DOHH2 (cell line): ENCODE measurements at regions not wholly inside any gene's neighbourhood (a gene's known extent, or its start where the extent isn't known, plus 50 kb on each side); places are given as distances from the start of the nearest gene placed in this dataset.

ENCODE experiments used
- H3F3A ChIP-seq: fragments of 200-600 bp; sonication (generic), shearing (Covaris generic); 2 replicates; pipeline ENCODE4 v1.6.0; 2016; ENCODE audit warnings: antibody characterized with exemption, mild to moderate bottlenecking; ENCODE audit not compliant: control insufficient read depth, insufficient read depth
- H3K27ac ChIP-seq: fragments of 200-600 bp; sonication (generic); 2 replicates; pipeline ENCODE4 v1.5.1; 2014; ENCODE audit warnings: low read depth, mild to moderate bottlenecking, low read length, moderate library complexity
- H3K27me3 ChIP-seq: fragments of 200-600 bp; sonication (generic); 2 replicates; pipeline ENCODE4 v1.6.1; 2014; ENCODE audit warnings: mild to moderate bottlenecking, low read length, mixed read lengths; ENCODE audit not compliant: control insufficient read depth
- H3K36me3 ChIP-seq: fragments of 200-600 bp; sonication (generic); 2 replicates; pipeline ENCODE4 v1.6.1; 2014; ENCODE audit warnings: mild to moderate bottlenecking, low read length, moderate library complexity, mixed read lengths; ENCODE audit not compliant: control insufficient read depth
- H3K4me1 ChIP-seq: fragments of 200-600 bp; sonication (generic); 2 replicates; pipeline ENCODE4 v1.6.1; 2014; ENCODE audit warnings: mild to moderate bottlenecking, low read length, mixed read lengths; ENCODE audit not compliant: control insufficient read depth
- H3K4me2 ChIP-seq: fragments of 200-600 bp; sonication (generic); 2 replicates; pipeline ENCODE4 v1.6.0; 2014; ENCODE audit warnings: mild to moderate bottlenecking, low read length, moderate library complexity
- H3K4me3 ChIP-seq: fragments of 200-600 bp; sonication (generic); 2 replicates; pipeline ENCODE4 v1.5.1; 2014; ENCODE audit warnings: mild to moderate bottlenecking, low read length, mixed read lengths
- H3K79me2 ChIP-seq: fragments of 200-600 bp; sonication (generic); 2 replicates; pipeline ENCODE4 v1.6.1; 2014; ENCODE audit warnings: mild to moderate bottlenecking, low read length, mixed read lengths; ENCODE audit not compliant: control insufficient read depth
- H3K9me2 ChIP-seq: fragments of 200-600 bp; sonication (generic); replicated peaks from 2 replicates; pipeline ENCODE4 v1.6.1; 2014; ENCODE audit warnings: mild to moderate bottlenecking, low read length, mixed read lengths; ENCODE audit not compliant: control insufficient read depth
- H3K9me3 ChIP-seq: fragments of 200-600 bp; sonication (generic); 2 replicates; pipeline ENCODE4 v1.6.1; 2014; ENCODE audit warnings: antibody characterized with exemption, low read length, mixed read lengths; ENCODE audit not compliant: control insufficient read depth, insufficient read depth
- H4K20me1 ChIP-seq: fragments of 200-600 bp; sonication (generic); 2 replicates; pipeline ENCODE4 v1.6.0; 2014; ENCODE audit warnings: low read depth, mild to moderate bottlenecking, antibody characterized with exemption, low read length, moderate library complexity; ENCODE audit not compliant: control insufficient read depth, insufficient read depth
- CTCF ChIP-seq: fragments of 200-600 bp; sonication (generic); IDR thresholded peaks from one replicate; pipeline ENCODE4 v1.5.1; 2014; ENCODE audit warnings: antibody characterized with exemption, mild to moderate bottlenecking, low read depth, low read length; ENCODE audit not compliant: poor library complexity, severe bottlenecking
- EZH2phosphoT487 ChIP-seq: fragments of 200-600 bp; sonication (generic); IDR thresholded peaks from 2 replicates; pipeline ENCODE4 v1.6.1; 2017; ENCODE audit warnings: borderline replicate concordance, mild to moderate bottlenecking, antibody characterized with exemption, low read length, moderate library complexity, mixed read lengths

- no peaks in the 10 kb centered on the region for H4K20me1 ChIP-seq
- TF ChIP-seq EZH2phosphoT487: no peak
- TF ChIP-seq CTCF: no peak
- no peaks in the 10 kb centered on the region for H3F3A ChIP-seq
- no peaks in the 10 kb centered on the region for H3K36me3 ChIP-seq
- H3K9me3 ChIP-seq: no peaks in the 10 kb centered on the region
- no peaks in the 10 kb centered on the region for H3K9me2 ChIP-seq
- no peak overlapping the region for H3K27ac ChIP-seq
- no peak overlapping the region for H3K4me3 ChIP-seq
- H3K4me2 ChIP-seq: no peak overlapping the region
- no peaks in the 10 kb centered on the region for H3K27me3 ChIP-seq
- no peaks in the 10 kb centered on the region for H3K4me1 ChIP-seq
- H3K79me2 ChIP-seq: no peaks in the 10 kb centered on the region
Measured at GRCh38 chr13:21233086-21233485, 56.6 kb downstream of the MRPL57 start.

- H3K4me1 ChIP-seq: no peaks in the 10 kb centered on the region
- H3K36me3 ChIP-seq: no peaks in the 10 kb centered on the region
- H3F3A ChIP-seq: no peaks in the 10 kb centered on the region
- H3K9me3 ChIP-seq: no peaks in the 10 kb centered on the region
- H3K27ac ChIP-seq: no peak overlapping the region
- H4K20me1 ChIP-seq: no peaks in the 10 kb centered on the region
- no peak overlapping the region for H3K4me3 ChIP-seq
- H3K27me3 ChIP-seq: no peaks in the 10 kb centered on the region; the same call in 1 of the 2 replicates
- H3K9me2 ChIP-seq: no peaks in the 10 kb centered on the region
- no peaks in the 10 kb centered on the region for H3K79me2 ChIP-seq
- no peak for TF ChIP-seq CTCF
- H3K4me2 ChIP-seq: no peak overlapping the region
Measured at GRCh38 chr13:21234526-21234925, 58.1 kb downstream of the MRPL57 start.

GRCh38 chr13:21235174-21235573, 58.7 kb downstream of the MRPL57 start:
- Histone ChIP-seq H3K27me3 (no peaks in the 10 kb centered on the region; the same call in 1 of the 2 replicates), H3K9me3 (no peaks in the 10 kb centered on the region), H3K36me3 (no peaks in the 10 kb centered on the region), H3F3A (no peaks in the 10 kb centered on the region), H3K4me2 (no peak overlapping the region), H3K4me3 (no peak overlapping the region), H3K79me2 (no peaks in the 10 kb centered on the region), H3K27ac (no peak overlapping the region), H3K4me1 (no peaks in the 10 kb centered on the region), H4K20me1 (no peaks in the 10 kb centered on the region), H3K9me2 (no peaks in the 10 kb centered on the region)
- TF ChIP-seq CTCF: no peak
- no peak for TF ChIP-seq EZH2phosphoT487

- H3F3A ChIP-seq: no peaks in the 10 kb centered on the region
- no peaks in the 10 kb centered on the region for H3K36me3 ChIP-seq
- H3K27me3 ChIP-seq: no peaks in the 10 kb centered on the region; the same call in 1 of the 2 replicates
- no peaks in the 10 kb centered on the region for H3K4me1 ChIP-seq
- H3K9me3 ChIP-seq: no peaks in the 10 kb centered on the region
- H3K4me2 ChIP-seq: no peak overlapping the region
- TF ChIP-seq EZH2phosphoT487 (no peak), CTCF (no peak)
- H3K27ac ChIP-seq: no peak overlapping the region
- no peaks in the 10 kb centered on the region for H3K9me2 ChIP-seq
- no peak overlapping the region for H3K4me3 ChIP-seq
- no peaks in the 10 kb centered on the region for H3K79me2 ChIP-seq
- H4K20me1 ChIP-seq: no peaks in the 10 kb centered on the region
Measured at GRCh38 chr13:21237081-21237480, 60.6 kb downstream of the MRPL57 start.
